Calu3 (cell line): ENCODE measurements at regions not wholly inside any gene's neighbourhood (a gene's known extent, or its start where the extent isn't known, plus 50 kb on each side); places are given as distances from the start of the nearest gene placed in this dataset.
"Not testable (repeated sequence)": the region's sequence is repeated elsewhere in the genome, so short reads cannot be mapped to it uniquely, and the experiment has no call there.

Experiments
- BruUV-seq: library from RNA; stranded (reverse); fragments of 400-500 nt; replicated peaks from 2 replicates; lab custom pipeline; 2021; lab: Mats Ljungman, UMichigan
- CTCF ChIA-PET: fragments of 300-600 bp; sonication (Branson Sonifier 250); formaldehyde crosslinking; loops from one replicate; lab custom pipeline; 2022; ENCODE audit warnings: antibody characterized with exemption; lab: Charles Lee
- DNase-seq: peaks from one replicate; pipeline ENCODE4 v3.0.0; 2022
- H3K27ac Mint-ChIP-seq: one replicate; pipeline ENCODE4 v1.8.0; 2022; ENCODE audit warnings: mixed read lengths; ENCODE audit not compliant: unreplicated experiment
- H3K27me3 Mint-ChIP-seq: one replicate; pipeline ENCODE4 v1.8.0; 2022; ENCODE audit warnings: mixed read lengths; ENCODE audit not compliant: unreplicated experiment
- H3K36me3 Mint-ChIP-seq: one replicate; pipeline ENCODE4 v1.8.0; 2022; ENCODE audit warnings: mild to moderate bottlenecking, moderate library complexity, mixed read lengths; ENCODE audit not compliant: insufficient read depth, unreplicated experiment
- H3K4me1 Mint-ChIP-seq: one replicate; pipeline ENCODE4 v1.8.0; 2022; ENCODE audit warnings: mild to moderate bottlenecking, low read depth, mixed read lengths; ENCODE audit not compliant: unreplicated experiment
- H3K4me3 Mint-ChIP-seq: one replicate; pipeline ENCODE4 v1.8.0; 2022; ENCODE audit warnings: mild to moderate bottlenecking, low read depth, moderate library complexity, mixed read lengths; ENCODE audit not compliant: unreplicated experiment
- H3K9me3 Mint-ChIP-seq: one replicate; pipeline ENCODE4 v1.8.0; 2022; ENCODE audit warnings: low read depth, mixed read lengths; ENCODE audit not compliant: unreplicated experiment
- CTCF ChIP-seq: fragments of 200-600 bp; IDR thresholded peaks from one replicate; pipeline ENCODE4 v1.8.0; 2022; ENCODE audit warnings: antibody characterized with exemption; ENCODE audit not compliant: unreplicated experiment
- intact Hi-C: fragments of 100-400 bp; cut with micrococcal nuclease; formaldehyde crosslinking; loops from one replicate; pipeline ENCODE4 v1.10.0; 2022; ENCODE audit not compliant: unreplicated experiment

- BruUV-seq = no TSS peak
Observed at GRCh38 chr4:66946761-66947160, 598.5 kb downstream of the CENPC start.

GRCh38 chr4:66943112-66943511, 602.2 kb downstream of the CENPC start:
- H3K36me3 Mint-ChIP-seq = no peaks in the 10 kb centered on the region

More at GRCh38 chr4:66946761-66947160, 598.5 kb downstream of the CENPC start:
- intact Hi-C loops = no loop called here
- H3K36me3 Mint-ChIP-seq = no peaks in the 10 kb centered on the region
- no peaks in the 10 kb centered on the region for H3K27me3 Mint-ChIP-seq
- H3K4me1 Mint-ChIP-seq = no peaks in the 10 kb centered on the region
- CTCF ChIA-PET = no interaction called here
- no peak for TF ChIP-seq CTCF
- DNase-seq = no peak
- H3K9me3 Mint-ChIP-seq = no peaks in the 10 kb centered on the region
- no peak overlapping the region for H3K27ac Mint-ChIP-seq
- no peak overlapping the region for H3K4me3 Mint-ChIP-seq

GRCh38 chr4:66931981-66932380, 613.3 kb downstream of the CENPC start:
- H3K27me3 Mint-ChIP-seq, H3K36me3 Mint-ChIP-seq, BruUV-seq, H3K9me3 Mint-ChIP-seq, CTCF ChIA-PET, DNase-seq, H3K4me3 Mint-ChIP-seq, intact Hi-C loops, H3K4me1 Mint-ChIP-seq, H3K27ac Mint-ChIP-seq: not testable (repeated sequence)

More at GRCh38 chr4:66943112-66943511, 602.2 kb downstream of the CENPC start:
- no peak overlapping the region for H3K4me3 Mint-ChIP-seq
- CTCF ChIA-PET = no interaction called here
- intact Hi-C loops = no loop called here
- no TSS peak for BruUV-seq
- no peak for TF ChIP-seq CTCF
- H3K9me3 Mint-ChIP-seq = no peaks in the 10 kb centered on the region
- no peaks in the 10 kb centered on the region for H3K27me3 Mint-ChIP-seq
- no peaks in the 10 kb centered on the region for H3K4me1 Mint-ChIP-seq
- DNase-seq = no peak
- H3K27ac Mint-ChIP-seq = no peak overlapping the region

GRCh38 chr4:66930206-66930605, 615.1 kb downstream of the CENPC start:
- no peak for DNase-seq
- Mint-ChIP-seq H3K9me3 (no peaks in the 10 kb centered on the region), H3K27me3 (no peaks in the 10 kb centered on the region), H3K27ac (no peak overlapping the region), H3K36me3 (no peaks in the 10 kb centered on the region), H3K4me3 (no peak overlapping the region), H3K4me1 (no peaks in the 10 kb centered on the region)
- TF ChIP-seq CTCF = no peak
- BruUV-seq = no TSS peak
- intact Hi-C loops = no loop called here
- CTCF ChIA-PET = interaction anchor here (0.6 kb wide), 1 partner anchor 440 kb away, joined by 4 read pairs; no protein-coding TSS in a partner anchor

GRCh38 chr4:66929748-66930147, 615.6 kb downstream of the CENPC start:
- H3K9me3 Mint-ChIP-seq = no peaks in the 10 kb centered on the region
- H3K4me3 Mint-ChIP-seq = no peak overlapping the region
- H3K27ac Mint-ChIP-seq = no peak overlapping the region
- no peaks in the 10 kb centered on the region for H3K4me1 Mint-ChIP-seq
- H3K27me3 Mint-ChIP-seq = no peaks in the 10 kb centered on the region
- no peaks in the 10 kb centered on the region for H3K36me3 Mint-ChIP-seq
- BruUV-seq = no TSS peak
- intact Hi-C loops = no loop called here
- CTCF ChIA-PET = no interaction called here
- TF ChIP-seq CTCF = no peak
- DNase-seq = no peak

GRCh38 chr4:66928881-66929280, 616.4 kb downstream of the CENPC start:
- CTCF ChIA-PET = not testable (repeated sequence)

More at GRCh38 chr4:66928881-66929280, 616.4 kb downstream of the CENPC start:
- H3K4me3 Mint-ChIP-seq, BruUV-seq, H3K36me3 Mint-ChIP-seq, H3K27me3 Mint-ChIP-seq, H3K27ac Mint-ChIP-seq, intact Hi-C loops, H3K9me3 Mint-ChIP-seq, DNase-seq, H3K4me1 Mint-ChIP-seq: not testable (repeated sequence)
